HCT116 (cell line): ENCODE measurements at regions not wholly inside any gene's neighbourhood (a gene's known extent, or its start where the extent isn't known, plus 50 kb on each side); places are given as distances from the start of the nearest gene placed in this dataset.

Experiments
- ATAC-seq: fragments of 200-7000 bp; cut with Tn5 transposase; 2 replicates; pipeline ENCODE4 v1.9.1; 2020; ENCODE audit warnings: mild to moderate bottlenecking, moderate library complexity
- BruUV-seq: library from RNA; stranded (reverse); fragments of 400-500 nt; replicated peaks from 2 replicates; lab custom pipeline; 2021; lab: Mats Ljungman, UMichigan
- CTCF ChIA-PET: fragments of 300-600 bp; sonication (Branson Sonifier 250); formaldehyde crosslinking; loops from one replicate; lab custom pipeline; 2021; ENCODE audit warnings: antibody characterized with exemption; lab: Charles Lee
- POLR2A ChIA-PET: fragments of 300-600, 350-600 bp; sonication (Branson Sonifier 250); formaldehyde crosslinking; loops from one replicate; lab custom pipeline; 2021; ENCODE audit warnings: antibody characterized with exemption; lab: Charles Lee
- RAD21 ChIA-PET, 2 experiments: fragments of 300-600 bp; sonication (Branson Sonifier 250); formaldehyde crosslinking; loops; one replicate each; lab custom pipeline; 2023; ENCODE audit warnings: low total read pairs in 2 of 2; ENCODE audit not compliant: uncharacterized antibody in 2 of 2, unreplicated experiment in 2 of 2, low non-redundant PET in 1 of 2; lab: Charles Lee
- DNase-seq: peaks from one replicate; pipeline ENCODE4 v3.0.0-alpha.2; 2010; ENCODE audit warnings: low read depth, low spot score
- H2AFZ ChIP-seq: fragments of 200-600 bp; shearing (Covaris generic), sonication (generic); 2 replicates; pipeline ENCODE4 v1.6.1; 2017; ENCODE audit warnings: low read depth, mixed run types, mixed read lengths, antibody characterized with exemption, low read length; ENCODE audit not compliant: poor library complexity, severe bottlenecking
- H3K27ac ChIP-seq: 2 replicates; pipeline ENCODE4 v1.5.1; 2012; ENCODE audit warnings: low read depth, low read length
- H3K27me3 ChIP-seq: fragments of 200-600 bp; sonication (generic); 2 replicates; pipeline ENCODE4 v1.6.1; 2016; ENCODE audit warnings: mixed run types, low read length, mixed read lengths; ENCODE audit not compliant: insufficient read depth
- H3K36me3 ChIP-seq, 2 experiments: fragments of 200-500 bp in 1 of 2; fragments of 200-600 bp in 1 of 2; sonication (Bioruptor generic) in 1 of 2; sonication (generic) in 1 of 2; 2 replicates each; pipeline versions ENCODE4 v1.5.1 to v1.6.1; 2014 to 2016; ENCODE audit warnings: low read length in 2 of 2, inconsistent platforms in 1 of 2, mixed read lengths in 1 of 2, mixed run types in 1 of 2; ENCODE audit not compliant: insufficient read depth in 2 of 2, control insufficient read depth in 1 of 2
- H3K4me1 ChIP-seq, 2 experiments: fragments of 200-600 bp in 1 of 2; sonication (generic) in 1 of 2; 2 replicates each; pipeline versions ENCODE4 v1.5.1 to v1.6.1; 2012 to 2017; ENCODE audit warnings: low read length in 2 of 2, inconsistent platforms in 1 of 2, mild to moderate bottlenecking in 1 of 2, mixed read lengths in 1 of 2, mixed run types in 1 of 2, moderate library complexity in 1 of 2; ENCODE audit not compliant: insufficient read depth in 2 of 2, control insufficient read depth in 1 of 2
- H3K4me2 ChIP-seq: fragments of 200-600 bp; sonication (generic); 2 replicates; pipeline ENCODE4 v1.6.1; 2017; ENCODE audit warnings: mixed run types, low read length, mixed read lengths
- H3K4me3 ChIP-seq, 2 experiments: fragments of 200-600 bp in 1 of 2; sonication (generic) in 1 of 2; replicated peaks in 1 of 2; 2 replicates each; pipeline ENCODE4 v1.5.1; 2011 to 2016; ENCODE audit warnings: low read length in 2 of 2, control low read depth in 1 of 2, low read depth in 1 of 2, mild to moderate bottlenecking in 1 of 2, mixed read lengths in 1 of 2, mixed run types in 1 of 2
- H3K79me2 ChIP-seq: fragments of 200-600 bp; sonication (generic); 2 replicates; pipeline ENCODE4 v1.6.1; 2017; ENCODE audit warnings: mild to moderate bottlenecking, mixed run types, low read length, moderate library complexity, mixed read lengths; ENCODE audit not compliant: insufficient read depth
- H3K9ac ChIP-seq: fragments of 200-600 bp; sonication (generic); 2 replicates; pipeline ENCODE4 v1.6.1; 2016; ENCODE audit warnings: low read length, mixed read lengths
- H3K9me2 ChIP-seq: fragments of 200-600 bp; sonication (generic), shearing (Covaris generic); 2 replicates; pipeline ENCODE4 v1.6.1; 2017; ENCODE audit warnings: mixed run types, mild to moderate bottlenecking, moderate library complexity; ENCODE audit not compliant: insufficient read depth
- H3K9me3 ChIP-seq, 2 experiments: fragments of 200-500 bp in 1 of 2; fragments of 200-600 bp in 1 of 2; sonication (Bioruptor generic) in 1 of 2; sonication (generic) in 1 of 2; 2 replicates each; pipeline ENCODE4 v1.6.1; 2014 to 2017; ENCODE audit warnings: low read length in 2 of 2, mixed read lengths in 2 of 2, inconsistent platforms in 1 of 2, low read depth in 1 of 2, mild to moderate bottlenecking in 1 of 2, mixed run types in 1 of 2, moderate library complexity in 1 of 2; ENCODE audit not compliant: control insufficient read depth in 1 of 2, insufficient read depth in 1 of 2
- H4K20me1 ChIP-seq: fragments of 200-600 bp; sonication (generic), shearing (Covaris generic); 2 replicates; pipeline ENCODE4 v1.6.1; 2017; ENCODE audit warnings: mixed run types, mild to moderate bottlenecking, moderate library complexity; ENCODE audit not compliant: insufficient read depth
- EGR1 ChIP-seq: IDR thresholded peaks from 2 replicates; pipeline ENCODE4 v1.6.1; 2012; ENCODE audit warnings: low read depth
- MAX ChIP-seq: IDR thresholded peaks from 2 replicates; pipeline ENCODE4 v1.6.1; 2012
- POLR2AphosphoS5 ChIP-seq: IDR thresholded peaks from 2 replicates; pipeline ENCODE4 v1.6.1; 2011; ENCODE audit warnings: mild to moderate bottlenecking, low read depth, low read length, moderate library complexity
- REST ChIP-seq: IDR thresholded peaks from 2 replicates; pipeline ENCODE4 v1.6.1; 2012; ENCODE audit warnings: low read depth
- SIN3A ChIP-seq: IDR thresholded peaks from 2 replicates; pipeline ENCODE4 v1.6.1; 2012; ENCODE audit warnings: low read depth
- SP1 ChIP-seq: IDR thresholded peaks from 2 replicates; pipeline ENCODE4 v1.6.1; 2012; ENCODE audit warnings: low read depth
- intact Hi-C: fragments of 100-400 bp; cut with micrococcal nuclease; formaldehyde crosslinking; loops from 2 replicates; pipeline ENCODE4 v1.10.0; 2022
- TF ChIP-seq, protein P1 (sequence below): IDR thresholded peaks from 2 replicates; pipeline ENCODE4 v1.6.1; 2011; ENCODE audit warnings: mild to moderate bottlenecking, low read length, moderate library complexity; ENCODE audit not compliant: insufficient replicate concordance; ENCODE audit errors: extremely low read depth
- TF ChIP-seq, protein P2 (sequence below), 3 experiments: fragments of 200-600 bp in 1 of 3; sonication (generic) in 1 of 3; IDR thresholded peaks in 2 of 3; conservative IDR thresholded peaks in 1 of 3; 2 replicates each; pipeline ENCODE4 v1.5.1; 2012 to 2017; ENCODE audit warnings: low read depth in 2 of 3, low read length in 2 of 3, antibody characterized with exemption in 1 of 3, borderline replicate concordance in 1 of 3, control low read depth in 1 of 3, mild to moderate bottlenecking in 1 of 3, mixed read lengths in 1 of 3, mixed run types in 1 of 3, moderate library complexity in 1 of 3; ENCODE audit not compliant: insufficient read depth in 1 of 3

DNA sequence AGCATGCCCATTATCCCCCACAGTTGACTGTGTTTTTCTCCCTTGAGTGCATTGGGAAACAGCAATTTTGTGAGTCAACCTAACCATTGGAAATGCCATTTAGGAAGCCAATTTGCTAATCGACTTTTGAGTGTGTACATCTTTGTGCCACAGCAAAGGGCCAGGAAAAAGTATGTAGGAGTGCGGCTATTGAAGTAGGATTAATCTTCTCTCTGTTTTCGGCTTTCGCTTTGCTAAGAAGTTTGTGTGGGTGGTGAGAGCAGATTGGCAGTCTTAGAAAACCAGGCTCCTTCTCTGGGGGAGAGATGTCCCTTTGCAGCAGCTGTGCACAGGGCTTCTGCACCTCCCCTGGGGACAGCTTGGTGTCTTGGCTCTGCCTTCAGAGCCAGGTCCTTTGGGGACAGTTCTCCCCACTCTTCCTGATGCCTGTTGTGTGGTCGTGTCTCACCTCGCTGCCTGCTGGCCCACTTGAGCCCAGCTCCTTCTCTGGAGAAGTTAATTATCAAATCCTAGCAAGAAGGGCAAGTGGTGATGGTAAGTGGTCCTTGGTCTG lies 74.5 kb downstream of the GEMIN8 start:
- Histone ChIP-seq H3K9me3 (no peaks in the 10 kb centered on the region), H3K27me3 (0 out of 2 replicates have a peak, but pooled peaks cover 5% of the 10 kb centered on the region), H3K4me3 (no peak overlapping the region), H3K79me2 (no peaks in the 10 kb centered on the region), H3K9ac (no peak overlapping the region), H4K20me1 (no peaks in the 10 kb centered on the region), H3K4me2 (no peak overlapping the region), H2AFZ (no peak overlapping the region), H3K27ac (no peak overlapping the region), H3K36me3 (no peaks in the 10 kb centered on the region), H3K4me1 (no peaks in the 10 kb centered on the region), H3K9me2 (no peaks in the 10 kb centered on the region)
- POLR2A ChIA-PET = no interaction called here
- RAD21 ChIA-PET = no interaction called here
- DNase-seq (no peak), ATAC-seq (no peak)
- no peak for TF ChIP-seq EGR1
- TF ChIP-seq, protein P1, sequence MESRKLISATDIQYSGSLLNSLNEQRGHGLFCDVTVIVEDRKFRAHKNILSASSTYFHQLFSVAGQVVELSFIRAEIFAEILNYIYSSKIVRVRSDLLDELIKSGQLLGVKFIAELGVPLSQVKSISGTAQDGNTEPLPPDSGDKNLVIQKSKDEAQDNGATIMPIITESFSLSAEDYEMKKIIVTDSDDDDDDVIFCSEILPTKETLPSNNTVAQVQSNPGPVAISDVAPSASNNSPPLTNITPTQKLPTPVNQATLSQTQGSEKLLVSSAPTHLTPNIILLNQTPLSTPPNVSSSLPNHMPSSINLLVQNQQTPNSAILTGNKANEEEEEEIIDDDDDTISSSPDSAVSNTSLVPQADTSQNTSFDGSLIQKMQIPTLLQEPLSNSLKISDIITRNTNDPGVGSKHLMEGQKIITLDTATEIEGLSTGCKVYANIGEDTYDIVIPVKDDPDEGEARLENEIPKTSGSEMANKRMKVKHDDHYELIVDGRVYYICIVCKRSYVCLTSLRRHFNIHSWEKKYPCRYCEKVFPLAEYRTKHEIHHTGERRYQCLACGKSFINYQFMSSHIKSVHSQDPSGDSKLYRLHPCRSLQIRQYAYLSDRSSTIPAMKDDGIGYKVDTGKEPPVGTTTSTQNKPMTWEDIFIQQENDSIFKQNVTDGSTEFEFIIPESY = no peak
- no peak for TF ChIP-seq REST
- no peak for TF ChIP-seq MAX
- no peak for TF ChIP-seq SP1
- no peak for TF ChIP-seq SIN3A
- TF ChIP-seq, protein P2, sequence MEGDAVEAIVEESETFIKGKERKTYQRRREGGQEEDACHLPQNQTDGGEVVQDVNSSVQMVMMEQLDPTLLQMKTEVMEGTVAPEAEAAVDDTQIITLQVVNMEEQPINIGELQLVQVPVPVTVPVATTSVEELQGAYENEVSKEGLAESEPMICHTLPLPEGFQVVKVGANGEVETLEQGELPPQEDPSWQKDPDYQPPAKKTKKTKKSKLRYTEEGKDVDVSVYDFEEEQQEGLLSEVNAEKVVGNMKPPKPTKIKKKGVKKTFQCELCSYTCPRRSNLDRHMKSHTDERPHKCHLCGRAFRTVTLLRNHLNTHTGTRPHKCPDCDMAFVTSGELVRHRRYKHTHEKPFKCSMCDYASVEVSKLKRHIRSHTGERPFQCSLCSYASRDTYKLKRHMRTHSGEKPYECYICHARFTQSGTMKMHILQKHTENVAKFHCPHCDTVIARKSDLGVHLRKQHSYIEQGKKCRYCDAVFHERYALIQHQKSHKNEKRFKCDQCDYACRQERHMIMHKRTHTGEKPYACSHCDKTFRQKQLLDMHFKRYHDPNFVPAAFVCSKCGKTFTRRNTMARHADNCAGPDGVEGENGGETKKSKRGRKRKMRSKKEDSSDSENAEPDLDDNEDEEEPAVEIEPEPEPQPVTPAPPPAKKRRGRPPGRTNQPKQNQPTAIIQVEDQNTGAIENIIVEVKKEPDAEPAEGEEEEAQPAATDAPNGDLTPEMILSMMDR (IDR thresholded peaks at IDR 0.05 in 2 of 3, conservative IDR thresholded peaks at IDR 0.05 in 1 of 3; ENCODE audit: borderline replicate concordance in 1 of 3, insufficient read depth in 1 of 3, low read depth in 2 of 3, low read length in 2 of 3) = no peak
- TF ChIP-seq POLR2AphosphoS5 = no peak
- intact Hi-C loops = no loop called here
- CTCF ChIA-PET = no interaction called here
- BruUV-seq = no TSS peak
